Neural cell (in vitro differentiated cells): ENCODE measurements at regions not wholly inside any gene's neighbourhood (a gene's known extent, or its start where the extent isn't known, plus 50 kb on each side); places are given as distances from the start of the nearest gene placed in this dataset.

Experiments
- CTCF ChIP-seq: fragments of 450-650 bp; IDR thresholded peaks from 2 replicates; pipeline ENCODE4 v1.5.1; 2014; ENCODE audit warnings: antibody characterized with exemption, mild to moderate bottlenecking, moderate library complexity; ENCODE audit not compliant: poor library complexity, severe bottlenecking
- EP300 ChIP-seq: fragments of 450-650 bp; conservative IDR thresholded peaks from 2 replicates; pipeline ENCODE4 v1.6.1; 2014; ENCODE audit warnings: antibody characterized with exemption, mild to moderate bottlenecking, moderate library complexity; ENCODE audit not compliant: poor library complexity, severe bottlenecking
- EZH2 ChIP-seq: fragments of 200-600, 300-800 bp; shearing (Covaris generic), sonication (generic); IDR thresholded peaks from 2 replicates; pipeline ENCODE4 v1.6.1; 2014; ENCODE audit warnings: antibody characterized with exemption, low read length, borderline replicate concordance, mild to moderate bottlenecking; ENCODE audit not compliant: insufficient read depth, poor library complexity, severe bottlenecking
- MXI1 ChIP-seq: fragments of 450-650 bp; conservative IDR thresholded peaks from 2 replicates; pipeline ENCODE4 v1.6.1; 2014; ENCODE audit warnings: antibody characterized with exemption, mild to moderate bottlenecking; ENCODE audit not compliant: poor library complexity, severe bottlenecking
- POLR2AphosphoS5 ChIP-seq: IDR thresholded peaks from 2 replicates; pipeline ENCODE4 v1.6.1; 2012
- REST ChIP-seq: IDR thresholded peaks from 2 replicates; pipeline ENCODE4 v1.6.1; 2012; ENCODE audit warnings: borderline replicate concordance
- TAF1 ChIP-seq: IDR thresholded peaks from 2 replicates; pipeline ENCODE4 v1.6.1; 2012; ENCODE audit warnings: low read depth

GRCh38 chr18:44423814-44424644 lies 256.7 kb upstream of the SETBP1 start:
- no peak for TF ChIP-seq REST
- TF ChIP-seq CTCF = no peak
- TF ChIP-seq POLR2AphosphoS5 = no peak
- TF ChIP-seq MXI1 = no peak
- TF ChIP-seq EP300 = peak; percentile 30
- TF ChIP-seq TAF1 = no peak
- TF ChIP-seq EZH2 = no peak
